Activated T-cell treated with anti-CD3 and anti-CD28 coated beads, Interleukin-2, amount 50 U/mL, for 4 hours (primary cell): ENCODE measurements at regions not wholly inside any gene's neighbourhood (a gene's known extent, or its start where the extent isn't known, plus 50 kb on each side); places are given as distances from the start of the nearest gene placed in this dataset.

Experiments
- ATAC-seq, 2 donors: fragments of 200-7000 bp; cut with Tn5 transposase; one replicate each; pipeline ENCODE4 v1.10.0; 2021
- DNase-seq: peaks from one replicate; pipeline ENCODE4 v3.0.0-alpha.2; 2020
- H3K27me3 Mint-ChIP-seq: one replicate; pipeline ENCODE4 v1.8.0; 2021; ENCODE audit warnings: low read depth, mixed read lengths
- H3K36me3 Mint-ChIP-seq: one replicate; pipeline ENCODE4 v1.8.0; 2022; ENCODE audit warnings: mixed read lengths; ENCODE audit not compliant: insufficient read depth
- H3K4me1 Mint-ChIP-seq: one replicate; pipeline ENCODE4 v1.8.0; 2021; ENCODE audit warnings: low read depth, mixed read lengths
- H3K4me3 Mint-ChIP-seq: one replicate; pipeline ENCODE4 v1.8.0; 2021; ENCODE audit warnings: mild to moderate bottlenecking, moderate library complexity, mixed read lengths
- H3K9me3 Mint-ChIP-seq: one replicate; pipeline ENCODE4 v1.8.0; 2021; ENCODE audit warnings: mixed read lengths

DNA sequence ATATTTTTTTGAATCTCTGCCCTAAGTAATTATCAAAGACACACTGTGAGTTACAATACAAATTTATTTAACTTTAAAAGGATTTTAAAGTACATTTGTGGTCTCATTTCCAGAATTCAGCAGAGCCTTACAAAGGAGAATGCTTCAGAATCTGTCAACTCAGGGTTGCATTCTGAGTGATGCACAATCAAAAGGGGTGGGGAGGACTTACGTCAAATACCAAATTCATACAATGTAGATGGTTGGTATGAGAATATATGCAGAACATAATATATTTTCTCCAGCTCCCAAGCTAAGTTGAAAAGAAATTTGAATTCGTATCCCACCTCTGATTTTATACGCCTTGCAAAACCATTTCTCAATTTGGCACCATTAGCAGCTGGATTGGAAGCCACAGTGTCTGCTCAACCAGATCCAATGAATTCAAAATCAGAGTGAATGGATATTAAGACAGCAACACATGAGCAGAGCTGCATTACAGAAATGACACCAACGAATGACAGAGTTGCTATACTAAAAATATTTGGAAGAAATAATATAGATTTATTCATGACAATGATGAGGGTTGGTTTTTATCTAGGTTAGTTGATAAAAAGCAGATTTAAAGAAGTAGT lies 110.4 kb upstream of the CFAP20DC start:
- ATAC-seq, result no peak
- Mint-ChIP-seq H3K27me3 (peaks cover 3% of the 10 kb centered on the region), H3K4me3 (no peak overlapping the region)

DNA sequence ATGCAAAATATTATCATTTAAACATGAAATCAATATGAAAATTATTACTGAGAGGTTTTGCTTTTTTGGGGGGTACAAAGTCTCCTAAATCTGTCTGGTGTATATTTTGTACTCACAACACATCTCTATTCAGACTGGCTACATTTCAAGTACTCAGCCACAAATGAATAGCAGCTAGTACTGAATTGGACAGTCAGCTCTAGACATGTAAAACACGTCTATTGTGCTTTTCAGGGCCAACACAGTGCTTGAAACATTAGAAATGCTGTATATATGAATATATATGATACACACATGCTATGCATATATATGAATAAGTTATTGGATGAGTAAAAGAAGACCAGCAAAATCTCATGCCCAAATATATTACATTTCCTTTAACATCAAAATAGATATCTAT lies 103.8 kb upstream of the CFAP20DC start:
- H3K9me3 Mint-ChIP-seq, result peaks cover 13% of the 10 kb centered on the region
- no peaks in the 10 kb centered on the region for H3K36me3 Mint-ChIP-seq
- H3K27me3 Mint-ChIP-seq, result peaks cover 7% of the 10 kb centered on the region
- no peaks in the 10 kb centered on the region for H3K4me1 Mint-ChIP-seq
- DNase-seq (no peak), ATAC-seq (no peak)
- no peak overlapping the region for H3K4me3 Mint-ChIP-seq

More for the DNA sequence above, 110.4 kb upstream of the CFAP20DC start:
- Mint-ChIP-seq H3K9me3 (no peaks in the 10 kb centered on the region), H3K36me3 (no peaks in the 10 kb centered on the region), H3K4me1 (no peaks in the 10 kb centered on the region)
- no peak for DNase-seq

DNA sequence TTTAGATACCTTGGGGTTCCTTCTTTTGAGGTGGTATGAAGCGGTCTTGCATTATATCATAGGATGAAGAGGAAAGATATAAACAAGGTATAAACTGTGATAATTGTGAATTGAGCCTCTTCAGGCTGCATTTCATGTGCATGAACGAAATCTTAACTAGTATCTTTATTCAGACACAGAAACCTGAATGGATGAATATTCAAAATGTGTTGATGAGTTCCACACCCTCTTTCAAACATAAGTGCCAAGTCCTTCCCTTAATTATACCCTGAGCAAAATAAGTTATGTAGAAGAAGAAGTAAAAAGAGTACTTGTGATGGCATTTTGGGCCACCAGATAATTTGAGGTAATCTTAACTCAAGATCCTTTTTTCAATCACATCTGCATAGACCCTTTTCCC lies 103.1 kb upstream of the CFAP20DC start:
- peaks cover 13% of the 10 kb centered on the region for H3K9me3 Mint-ChIP-seq
- no peaks in the 10 kb centered on the region for H3K4me1 Mint-ChIP-seq
- ATAC-seq, result no peak
- no peaks in the 10 kb centered on the region for H3K36me3 Mint-ChIP-seq
- DNase-seq, result no peak
- H3K27me3 Mint-ChIP-seq, result peaks cover 7% of the 10 kb centered on the region
- H3K4me3 Mint-ChIP-seq, result no peak overlapping the region

- no peak for ATAC-seq
Observed at GRCh38 chr3:59150039-59150438, 100.2 kb upstream of the CFAP20DC start.

DNA sequence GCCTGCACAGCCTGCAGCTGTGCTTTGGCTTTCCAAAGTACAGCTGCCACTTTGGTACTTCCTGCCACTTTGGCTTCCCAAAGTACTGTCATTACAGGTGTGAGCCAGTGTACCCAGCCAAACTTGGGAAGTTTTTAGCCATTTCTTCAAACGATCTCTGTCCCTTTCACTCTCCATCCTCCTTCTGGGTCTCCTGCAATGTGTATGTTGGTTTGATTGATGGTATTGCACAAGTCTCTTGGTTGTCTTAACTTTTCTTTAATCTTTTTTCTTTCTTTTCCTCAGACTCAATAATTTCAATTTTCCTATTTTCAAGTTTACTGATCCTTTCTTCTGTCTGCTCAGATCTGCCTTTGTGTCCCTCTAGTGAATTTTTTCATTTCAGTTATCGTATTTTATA lies 99.3 kb upstream of the CFAP20DC start:
- no peak overlapping the region for H3K4me3 Mint-ChIP-seq
- peaks cover 9% of the 10 kb centered on the region for H3K27me3 Mint-ChIP-seq
- peaks cover 21% of the 10 kb centered on the region for H3K9me3 Mint-ChIP-seq
- no peaks in the 10 kb centered on the region for H3K4me1 Mint-ChIP-seq
- H3K36me3 Mint-ChIP-seq, result no peaks in the 10 kb centered on the region
- DNase-seq, result no peak
- no peak for ATAC-seq

More at GRCh38 chr3:59150039-59150438, 100.2 kb upstream of the CFAP20DC start:
- peaks cover 9% of the 10 kb centered on the region for H3K27me3 Mint-ChIP-seq
- H3K4me1 Mint-ChIP-seq, result no peaks in the 10 kb centered on the region
- H3K36me3 Mint-ChIP-seq, result no peaks in the 10 kb centered on the region
- DNase-seq, result no peak
- H3K9me3 Mint-ChIP-seq, result peaks cover 21% of the 10 kb centered on the region
- H3K4me3 Mint-ChIP-seq, result no peak overlapping the region

DNA sequence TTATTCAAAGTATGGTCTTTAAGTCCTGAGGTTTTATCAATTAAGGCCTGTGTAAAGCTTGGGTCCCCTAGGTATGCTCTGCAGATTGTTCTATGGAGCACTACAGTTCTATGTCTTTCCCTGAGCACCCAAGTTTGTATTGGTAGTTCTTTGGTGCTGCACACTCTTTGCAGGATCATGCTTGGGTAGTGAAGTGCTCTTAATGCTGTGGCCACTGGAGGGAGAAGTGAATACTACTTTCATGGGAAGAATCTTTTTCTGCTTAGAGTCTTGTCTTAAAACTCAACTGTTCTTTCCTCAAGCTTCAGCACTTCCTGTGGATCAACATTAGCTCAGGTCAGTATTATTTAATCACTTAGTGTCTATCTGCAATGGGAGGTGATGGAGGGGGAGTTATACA lies 93.6 kb upstream of the CFAP20DC start:
- no peaks in the 10 kb centered on the region for H3K36me3 Mint-ChIP-seq
- H3K27me3 Mint-ChIP-seq, result peaks cover 2% of the 10 kb centered on the region
- no peak overlapping the region for H3K4me3 Mint-ChIP-seq
- ATAC-seq, result no peak
- H3K9me3 Mint-ChIP-seq, result peaks cover 8% of the 10 kb centered on the region
- DNase-seq, result no peak
- H3K4me1 Mint-ChIP-seq, result no peaks in the 10 kb centered on the region

GRCh38 chr3:59142556-59142955 lies 92.7 kb upstream of the CFAP20DC start:
- peaks cover 3% of the 10 kb centered on the region for H3K9me3 Mint-ChIP-seq
- H3K4me1 Mint-ChIP-seq, result no peaks in the 10 kb centered on the region
- no peaks in the 10 kb centered on the region for H3K36me3 Mint-ChIP-seq
- no peak for DNase-seq
- no peak for ATAC-seq
- H3K27me3 Mint-ChIP-seq, result peaks cover 2% of the 10 kb centered on the region
- H3K4me3 Mint-ChIP-seq, result no peak overlapping the region

DNA sequence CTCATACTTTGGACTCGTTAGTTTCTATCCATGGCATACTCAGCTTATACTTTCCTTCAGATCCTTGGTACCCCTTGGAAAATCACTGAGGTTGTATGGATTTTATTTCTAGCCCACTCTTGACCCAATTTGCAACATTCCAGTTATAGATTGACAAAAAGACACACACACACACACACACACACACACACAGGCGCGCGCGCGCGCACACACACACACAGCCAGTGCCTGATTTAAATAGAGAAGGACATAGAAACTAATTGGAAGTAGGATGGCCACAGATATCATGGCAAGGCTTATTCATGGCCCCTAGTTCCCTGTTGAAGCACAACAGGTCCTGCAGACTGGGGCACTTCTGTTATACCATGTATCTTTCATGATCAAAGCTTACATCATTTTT lies 89.1 kb upstream of the CFAP20DC start:
- no peak for ATAC-seq
- H3K4me3 Mint-ChIP-seq, result no peak overlapping the region
- H3K36me3 Mint-ChIP-seq, result no peaks in the 10 kb centered on the region
- no peaks in the 10 kb centered on the region for H3K9me3 Mint-ChIP-seq
- no peaks in the 10 kb centered on the region for H3K4me1 Mint-ChIP-seq
- no peaks in the 10 kb centered on the region for H3K27me3 Mint-ChIP-seq
- no peak for DNase-seq

GRCh38 chr3:59137415-59137814 lies 87.6 kb upstream of the CFAP20DC start:
- Mint-ChIP-seq H3K36me3 (no peaks in the 10 kb centered on the region), H3K4me3 (no peak overlapping the region), H3K27me3 (no peaks in the 10 kb centered on the region), H3K9me3 (no peaks in the 10 kb centered on the region), H3K4me1 (no peaks in the 10 kb centered on the region)
- no peak for DNase-seq
- ATAC-seq, result no peak

- DNase-seq (no peak), ATAC-seq (no peak)
- Mint-ChIP-seq H3K4me3 (no peak overlapping the region), H3K4me1 (no peaks in the 10 kb centered on the region), H3K9me3 (no peaks in the 10 kb centered on the region), H3K36me3 (no peaks in the 10 kb centered on the region), H3K27me3 (no peaks in the 10 kb centered on the region)
Observed at GRCh38 chr3:59136081-59136480, 86.3 kb upstream of the CFAP20DC start.

DNA sequence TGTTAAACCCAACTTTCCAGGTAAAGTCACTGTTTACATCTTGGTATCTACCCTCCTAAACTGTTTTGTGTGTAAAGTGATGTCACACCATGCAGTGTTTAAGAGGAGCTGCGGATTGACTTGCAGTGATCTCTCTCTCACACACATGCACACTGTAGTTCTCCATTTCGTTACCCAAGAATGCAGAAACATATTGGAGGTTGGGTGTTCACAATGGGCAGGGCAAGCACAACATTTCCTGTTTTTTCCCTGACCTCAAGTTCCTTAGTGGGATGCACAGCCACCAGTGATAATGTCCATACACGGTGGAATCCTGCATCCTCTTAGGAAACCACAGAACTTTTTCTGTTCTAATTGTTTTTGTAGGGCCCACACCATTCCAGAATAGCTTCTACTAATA lies 85.3 kb upstream of the CFAP20DC start:
- no peaks in the 10 kb centered on the region for H3K4me1 Mint-ChIP-seq
- H3K4me3 Mint-ChIP-seq, result no peak overlapping the region
- no peaks in the 10 kb centered on the region for H3K27me3 Mint-ChIP-seq
- no peaks in the 10 kb centered on the region for H3K9me3 Mint-ChIP-seq
- no peak for DNase-seq
- no peak for ATAC-seq
- no peaks in the 10 kb centered on the region for H3K36me3 Mint-ChIP-seq

DNA sequence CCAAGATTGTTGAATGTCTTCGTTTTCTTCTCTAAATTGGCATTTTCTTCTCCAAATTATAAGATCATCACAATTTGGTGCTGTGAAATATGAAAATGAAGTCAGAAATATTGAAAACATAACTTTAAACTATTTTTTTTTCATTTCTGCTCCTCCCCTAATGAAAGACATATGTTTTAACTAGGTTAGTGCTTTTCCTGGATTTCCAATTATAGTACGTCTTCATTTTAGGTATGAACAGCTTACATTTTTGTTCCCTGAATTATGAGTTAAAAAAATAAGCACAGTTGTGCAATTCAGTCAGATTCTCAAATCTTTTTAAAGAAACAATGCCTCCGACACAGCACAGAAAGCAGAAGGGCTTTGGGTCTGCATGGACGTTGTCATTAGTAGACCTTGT lies 83.5 kb upstream of the CFAP20DC start:
- no peak overlapping the region for H3K4me3 Mint-ChIP-seq
- ATAC-seq (no peak), DNase-seq (no peak)
- H3K9me3 Mint-ChIP-seq, result no peaks in the 10 kb centered on the region
- H3K4me1 Mint-ChIP-seq, result no peaks in the 10 kb centered on the region
- H3K36me3 Mint-ChIP-seq, result no peaks in the 10 kb centered on the region
- no peaks in the 10 kb centered on the region for H3K27me3 Mint-ChIP-seq

GRCh38 chr3:59131016-59131766 lies 81.4 kb upstream of the CFAP20DC start:
- Mint-ChIP-seq H3K4me3 (no peak overlapping the region), H3K27me3 (no peaks in the 10 kb centered on the region), H3K9me3 (no peaks in the 10 kb centered on the region), H3K36me3 (no peaks in the 10 kb centered on the region), H3K4me1 (no peaks in the 10 kb centered on the region)
- DNase-seq, result no peak
- ATAC-seq, result no peak

- DNase-seq (no peak), ATAC-seq (no peak)
- H3K9me3 Mint-ChIP-seq, result no peaks in the 10 kb centered on the region
- H3K4me1 Mint-ChIP-seq, result no peaks in the 10 kb centered on the region
- no peaks in the 10 kb centered on the region for H3K27me3 Mint-ChIP-seq
- no peak overlapping the region for H3K4me3 Mint-ChIP-seq
- no peaks in the 10 kb centered on the region for H3K36me3 Mint-ChIP-seq
Observed at GRCh38 chr3:59128685-59129084, 78.9 kb upstream of the CFAP20DC start.

DNA sequence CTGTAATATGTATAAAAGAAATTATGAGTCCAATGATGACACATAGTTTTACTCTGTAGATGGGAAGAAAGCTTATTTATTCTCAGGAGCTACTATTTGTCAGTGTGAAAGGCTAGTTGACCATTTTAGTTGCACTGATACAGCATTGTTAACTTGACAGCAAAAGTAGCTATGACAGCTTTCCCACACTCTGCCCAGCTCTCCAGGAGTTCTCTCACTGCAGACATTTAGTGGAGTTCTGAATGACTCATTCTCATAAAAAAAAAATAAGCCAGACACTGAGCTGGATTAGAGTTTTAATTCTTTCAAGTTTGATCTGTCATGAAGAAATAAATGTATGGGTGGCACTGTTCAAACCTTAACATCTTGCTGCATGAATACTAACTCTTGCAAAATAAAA lies 77.2 kb upstream of the CFAP20DC start:
- ATAC-seq, result no peak
- no peak for DNase-seq
- H3K27me3 Mint-ChIP-seq, result no peaks in the 10 kb centered on the region
- no peaks in the 10 kb centered on the region for H3K4me1 Mint-ChIP-seq
- no peaks in the 10 kb centered on the region for H3K9me3 Mint-ChIP-seq
- H3K36me3 Mint-ChIP-seq, result no peaks in the 10 kb centered on the region
- H3K4me3 Mint-ChIP-seq, result no peak overlapping the region
